Kidney (tissue), 13 donors: ENCODE measurements at regions not wholly inside any gene's neighbourhood (a gene's known extent, or its start where the extent isn't known, plus 50 kb on each side); places are given as distances from the start of the nearest gene placed in this dataset.

Source experiments
- DNase-seq, 5 donors: peaks; one replicate each; pipeline ENCODE4 v3.0.0-alpha.2; 2013 to 2020
- FAIRE-seq: peaks from 2 replicates; lab custom pipeline; 2012; peaks lifted over from hg19 to GRCh38; lab: Jason Lieb, UNC
- H3K27ac ChIP-seq, 2 donors: one replicate each; pipeline ENCODE4 v1.7.0; 2013; ENCODE audit warnings: low read depth in 2 of 2, low read length in 2 of 2, inconsistent platforms in 1 of 2
- H3K27me3 ChIP-seq: one replicate; pipeline ENCODE4 v1.7.1; 2013; ENCODE audit warnings: low read length, inconsistent platforms; ENCODE audit not compliant: control insufficient read depth, insufficient read depth
- H3K36me3 ChIP-seq, 3 donors: one replicate each; pipeline versions ENCODE4 v1.7.0 to v1.7.1; 2013; ENCODE audit warnings: low read length in 3 of 3, control low read depth in 1 of 3, inconsistent platforms in 1 of 3; ENCODE audit not compliant: insufficient read depth in 3 of 3, control insufficient read depth in 2 of 3
- H3K4me1 ChIP-seq, 3 donors: one replicate each; pipeline versions ENCODE4 v1.7.0 to v1.7.1; 2013; ENCODE audit warnings: low read length in 3 of 3, inconsistent platforms in 1 of 3, low read depth in 1 of 3; ENCODE audit not compliant: control insufficient read depth in 2 of 3, insufficient read depth in 2 of 3
- H3K4me3 ChIP-seq, 3 donors: one replicate each; pipeline versions ENCODE4 v1.7.0 to v1.8.1; 2013; ENCODE audit warnings: low read length in 3 of 3, control low read depth in 1 of 3, inconsistent platforms in 1 of 3
- H3K9ac ChIP-seq, 3 donors: one replicate each; pipeline versions ENCODE4 v1.7.0 to v1.7.1; 2013; ENCODE audit warnings: low read length in 3 of 3, control low read depth in 1 of 3, inconsistent platforms in 1 of 3
- H3K9me3 ChIP-seq, 3 donors: one replicate each; pipeline versions ENCODE4 v1.7.0 to v1.7.1; 2013; ENCODE audit warnings: low read length in 3 of 3, control low read depth in 1 of 3, inconsistent platforms in 1 of 3; ENCODE audit not compliant: control insufficient read depth in 2 of 3, insufficient read depth in 1 of 3
- CTCF ChIP-seq: IDR thresholded peaks from 3 replicates; pipeline ENCODE4 v1.5.1; 2012; ENCODE audit warnings: mild to moderate bottlenecking, moderate library complexity, borderline replicate concordance; ENCODE audit not compliant: insufficient read depth; ENCODE audit errors: extremely low read depth
- intact Hi-C: fragments of 100-400 bp; cut with DNase I; formaldehyde crosslinking; loops from one replicate; pipeline ENCODE4 v1.11.1; 2022
- donor health status: control.
- donor health status: control.
- donor health status: control.
- donor health status: control.
- donor health status: control.
- donor health status: DM: yes; HTN: yes; CAD: no.
- donor health status: Normal renal cell carcinoma (clear cell type).

- FAIRE-seq = no peak
- H3K36me3 ChIP-seq = no peaks in the 10 kb centered on the region
- H3K27me3 ChIP-seq = no peaks in the 10 kb centered on the region
- TF ChIP-seq CTCF = no peak
- H3K4me1 ChIP-seq = peaks cover 0 to 4% (median 0%) of the 10 kb centered on the region in 3 donors
- intact Hi-C loops = no loop called here
- H3K9me3 ChIP-seq = no peaks in the 10 kb centered on the region
- no peak overlapping the region for H3K4me3 ChIP-seq
- H3K9ac ChIP-seq = no peak overlapping the region
- DNase-seq = no peak
- no peak overlapping the region for H3K27ac ChIP-seq
Observed at GRCh38 chr20:22791877-22792525, 207.6 kb upstream of the FOXA2 start.

- no peak for TF ChIP-seq CTCF
- Histone ChIP-seq H3K9ac (no peak overlapping the region), H3K36me3 (no peaks in the 10 kb centered on the region), H3K27ac (no peak overlapping the region), H3K4me1 (peaks cover 0 to 4% (median 0%) of the 10 kb centered on the region in 3 donors), H3K27me3 (no peaks in the 10 kb centered on the region), H3K4me3 (no peak overlapping the region), H3K9me3 (no peaks in the 10 kb centered on the region)
- no peak for DNase-seq
- FAIRE-seq = no peak
- intact Hi-C loops = no loop called here
Observed at GRCh38 chr20:22794200-22794599, 209.8 kb upstream of the FOXA2 start.

GRCh38 chr20:22795433-22795832, 211.1 kb upstream of the FOXA2 start:
- Histone ChIP-seq H3K27me3 (no peaks in the 10 kb centered on the region), H3K36me3 (no peaks in the 10 kb centered on the region), H3K9ac (no peak overlapping the region), H3K4me3 (no peak overlapping the region), H3K4me1 (peaks cover 0 to 4% (median 0%) of the 10 kb centered on the region in 3 donors), H3K27ac (peak overlapping the region in 1 of 2 donors; percentile 44), H3K9me3 (no peaks in the 10 kb centered on the region)
- intact Hi-C loops = no loop called here
- no peak for TF ChIP-seq CTCF
- FAIRE-seq (no peak), DNase-seq (peak in 3 of 5 donors; percentile 59 to 68 (median 66))
